Esophagus muscularis mucosa (tissue), 4 donors: ENCODE measurements at regions not wholly inside any gene's neighbourhood (a gene's known extent, or its start where the extent isn't known, plus 50 kb on each side); places are given as distances from the start of the nearest gene placed in this dataset.

ENCODE experiments used
- DNase-seq: peaks from one replicate; pipeline ENCODE4 v3.0.0-alpha.2; 2017; ENCODE audit errors: extremely low spot score
- H3K27ac ChIP-seq, 4 donors: fragments of 200-600 bp; sonication (generic); replicated peaks in 1 of 4; 1 replicate in 3 of 4; 2 replicates in 1 of 4; pipeline ENCODE4 v1.5.1; 2016 to 2019; ENCODE audit warnings: mild to moderate bottlenecking in 1 of 4
- H3K27me3 ChIP-seq, 4 donors: fragments of 200-600 bp; sonication (generic); one replicate each; pipeline versions ENCODE4 v1.5.1 to v1.6.0; 2016 to 2019
- H3K36me3 ChIP-seq, 4 donors: fragments of 200-600 bp; sonication (generic); one replicate each; pipeline ENCODE4 v1.5.1; 2016 to 2019
- H3K4me1 ChIP-seq, 4 donors: fragments of 200-600 bp; sonication (generic); one replicate each; pipeline ENCODE4 v1.5.1; 2016 to 2019
- H3K4me3 ChIP-seq, 4 donors: fragments of 200-600 bp; sonication (generic); 1 replicate in 2 of 4; 2 replicates in 2 of 4; pipeline ENCODE4 v1.5.1; 2016 to 2019; ENCODE audit warnings: mild to moderate bottlenecking in 4 of 4, moderate library complexity in 1 of 4
- H3K9me3 ChIP-seq, 4 donors: fragments of 200-600 bp; sonication (generic); 1 replicate in 3 of 4; 2 replicates in 1 of 4; pipeline ENCODE4 v1.5.1; 2016 to 2019
- EP300 ChIP-seq: sonication (generic); formaldehyde crosslinking; IDR thresholded peaks from one replicate; pipeline ENCODE4 v1.6.1; 2017; ENCODE audit warnings: antibody characterized with exemption
- POLR2A ChIP-seq: fragments of 450-650 bp; IDR thresholded peaks from one replicate; pipeline ENCODE4 v1.6.1; 2017; ENCODE audit warnings: antibody characterized with exemption, moderate library complexity, mild to moderate bottlenecking, low read depth
- POLR2AphosphoS5 ChIP-seq, 2 donors: sonication (generic); formaldehyde crosslinking; IDR thresholded peaks; one replicate each; pipeline ENCODE4 v1.6.1; 2017; ENCODE audit warnings: antibody characterized with exemption in 2 of 2
- WGBS: methylation state at CpG from one replicate; pipeline ENCODE4 v1.1.5; 2018; 5-methylcytosine and 5-hydroxymethylcytosine counted together
- intact Hi-C: fragments of 100-400 bp; cut with DNase I; formaldehyde crosslinking; loops from one replicate; pipeline ENCODE4 v1.15.1; 2023
- TF ChIP-seq, protein P1 (sequence below), 3 experiments: fragments of 200-600 bp in 2 of 3; fragments of 450-650 bp in 1 of 3; sonication (generic) in 2 of 3; IDR thresholded peaks; one replicate each; pipeline ENCODE4 v1.5.1; 2017 to 2019; ENCODE audit warnings: antibody characterized with exemption in 3 of 3, mild to moderate bottlenecking in 2 of 3, moderate library complexity in 1 of 3

GRCh38 chr17:22435231-22435974 is 743.1 kb downstream of the KCNJ18 start:
- 71% methylated on average over 19 of the region's 53 CpGs for WGBS
- no peak overlapping the region for H3K27ac ChIP-seq
- no peaks in the 10 kb centered on the region for H3K9me3 ChIP-seq
- H3K27me3 ChIP-seq = peaks cover 0 to 11% (median 0%) of the 10 kb centered on the region in 4 donors
- intact Hi-C loops = no loop called here
- H3K36me3 ChIP-seq = no peaks in the 10 kb centered on the region
- H3K4me1 ChIP-seq = no peaks in the 10 kb centered on the region
- H3K4me3 ChIP-seq = no peak overlapping the region
- DNase-seq = no peak
- TF ChIP-seq POLR2A (no peak), POLR2AphosphoS5 (IDR thresholded peaks at IDR 0.05) (no peak)

GRCh38 chr17:22441776-22442175 is 749.5 kb downstream of the KCNJ18 start:
- DNase-seq = peak; percentile 77
- TF ChIP-seq, protein P1, sequence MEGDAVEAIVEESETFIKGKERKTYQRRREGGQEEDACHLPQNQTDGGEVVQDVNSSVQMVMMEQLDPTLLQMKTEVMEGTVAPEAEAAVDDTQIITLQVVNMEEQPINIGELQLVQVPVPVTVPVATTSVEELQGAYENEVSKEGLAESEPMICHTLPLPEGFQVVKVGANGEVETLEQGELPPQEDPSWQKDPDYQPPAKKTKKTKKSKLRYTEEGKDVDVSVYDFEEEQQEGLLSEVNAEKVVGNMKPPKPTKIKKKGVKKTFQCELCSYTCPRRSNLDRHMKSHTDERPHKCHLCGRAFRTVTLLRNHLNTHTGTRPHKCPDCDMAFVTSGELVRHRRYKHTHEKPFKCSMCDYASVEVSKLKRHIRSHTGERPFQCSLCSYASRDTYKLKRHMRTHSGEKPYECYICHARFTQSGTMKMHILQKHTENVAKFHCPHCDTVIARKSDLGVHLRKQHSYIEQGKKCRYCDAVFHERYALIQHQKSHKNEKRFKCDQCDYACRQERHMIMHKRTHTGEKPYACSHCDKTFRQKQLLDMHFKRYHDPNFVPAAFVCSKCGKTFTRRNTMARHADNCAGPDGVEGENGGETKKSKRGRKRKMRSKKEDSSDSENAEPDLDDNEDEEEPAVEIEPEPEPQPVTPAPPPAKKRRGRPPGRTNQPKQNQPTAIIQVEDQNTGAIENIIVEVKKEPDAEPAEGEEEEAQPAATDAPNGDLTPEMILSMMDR (IDR thresholded peaks at IDR 0.05) = no peak
- TF ChIP-seq POLR2AphosphoS5 (IDR thresholded peaks at IDR 0.05) = no peak
- no peak for TF ChIP-seq POLR2A
- TF ChIP-seq EP300 = no peak
- H3K27me3 ChIP-seq = peaks cover 0 to 16% (median 0%) of the 10 kb centered on the region in 4 donors
- intact Hi-C loops = no loop called here
- H3K36me3 ChIP-seq = no peaks in the 10 kb centered on the region
- no peaks in the 10 kb centered on the region for H3K4me1 ChIP-seq
- no peak overlapping the region for H3K27ac ChIP-seq
- H3K9me3 ChIP-seq = no peaks in the 10 kb centered on the region
- no peak overlapping the region for H3K4me3 ChIP-seq
- WGBS = 63% methylated on average over 7 of the region's 7 CpGs

GRCh38 chr17:22443061-22443460 is 750.7 kb downstream of the KCNJ18 start:
- Histone ChIP-seq H3K4me1 (no peaks in the 10 kb centered on the region), H3K27ac (no peak overlapping the region), H3K36me3 (no peaks in the 10 kb centered on the region), H3K4me3 (no peak overlapping the region), H3K9me3 (no peaks in the 10 kb centered on the region), H3K27me3 (peaks cover 0 to 16% (median 0%) of the 10 kb centered on the region in 4 donors)
- TF ChIP-seq EP300 (no peak), POLR2A (no peak), POLR2AphosphoS5 (IDR thresholded peaks at IDR 0.05) (no peak)
- TF ChIP-seq, protein P1 (IDR thresholded peaks at IDR 0.05) = no peak
- intact Hi-C loops = no loop called here
- 53% methylated on average over 6 of the region's 6 CpGs for WGBS
- peak; percentile 74 for DNase-seq

- TF ChIP-seq, protein P1 (IDR thresholded peaks at IDR 0.05) = no peak
- no peak for TF ChIP-seq EP300
- TF ChIP-seq POLR2AphosphoS5 (IDR thresholded peaks at IDR 0.05) = no peak
- no peak for TF ChIP-seq POLR2A
- peaks cover 0 to 22% (median 9%) of the 10 kb centered on the region in 4 donors for H3K9me3 ChIP-seq
- DNase-seq = no peak
- intact Hi-C loops = no loop called here
- H3K27me3 ChIP-seq = peaks cover 0 to 9% (median 0%) of the 10 kb centered on the region in 4 donors
- WGBS = 93% methylated on average over 19 of the region's 19 CpGs
- no peaks in the 10 kb centered on the region for H3K36me3 ChIP-seq
- H3K4me1 ChIP-seq = no peaks in the 10 kb centered on the region
- H3K27ac ChIP-seq = no peak overlapping the region
- H3K4me3 ChIP-seq = no peak overlapping the region
Measured at GRCh38 chr17:22453181-22453580, 760.9 kb downstream of the KCNJ18 start.

GRCh38 chr17:22454070-22454999 is 762.0 kb downstream of the KCNJ18 start:
- DNase-seq = peak; percentile 86
- Histone ChIP-seq H3K9me3 (peaks cover 0 to 27% (median 13%) of the 10 kb centered on the region in 4 donors), H3K27ac (no peak overlapping the region), H3K4me3 (no peak overlapping the region), H3K27me3 (peaks cover 0 to 9% (median 0%) of the 10 kb centered on the region in 4 donors), H3K4me1 (no peaks in the 10 kb centered on the region), H3K36me3 (no peaks in the 10 kb centered on the region)
- TF ChIP-seq POLR2A = no peak
- TF ChIP-seq EP300 = no peak
- TF ChIP-seq, protein P1 (IDR thresholded peaks at IDR 0.05) = no peak
- TF ChIP-seq POLR2AphosphoS5 (IDR thresholded peaks at IDR 0.05) = no peak
- intact Hi-C loops = no loop called here
- WGBS = 74% methylated on average over 69 of the region's 82 CpGs
